Stimulated activated CD4-positive, alpha-beta T cell treated with anti-CD3 and anti-CD28 coated beads, Interleukin-1b, Interleukin-23, amount 100 ng/mL, for 4 hours (primary cell): ENCODE measurements at regions not wholly inside any gene's neighbourhood (a gene's known extent, or its start where the extent isn't known, plus 50 kb on each side); places are given as distances from the start of the nearest gene placed in this dataset.
"Not testable (repeated sequence)": the region's sequence is repeated elsewhere in the genome, so short reads cannot be mapped to it uniquely, and the experiment has no call there.

Experiments used
- DNase-seq, 2 donors: peaks; one replicate each; pipeline ENCODE4 v3.0.0-alpha.2; 2020; ENCODE audit warnings: low read depth in 2 of 2

DNA sequence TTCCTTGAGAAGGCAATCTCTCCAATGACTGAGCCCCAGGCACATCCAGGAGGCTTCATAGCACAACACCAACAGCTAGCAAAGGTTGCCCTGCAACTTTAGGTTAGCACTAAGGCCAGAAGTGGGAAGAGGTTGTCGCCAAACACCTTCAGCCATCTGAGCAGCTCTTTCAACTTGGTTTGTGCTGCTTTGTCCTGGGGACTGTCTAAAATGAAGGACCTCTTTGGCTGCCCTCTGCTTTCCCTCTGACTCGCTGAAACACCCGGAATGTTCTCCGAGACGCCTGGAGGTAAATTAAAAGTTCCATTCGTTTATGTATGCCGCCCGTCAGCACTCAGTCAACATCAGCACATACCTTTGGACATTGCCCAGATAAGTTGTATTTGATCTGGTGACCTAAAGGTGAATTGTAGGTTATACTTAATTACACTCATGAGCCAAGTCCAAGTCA lies 121.2 kb upstream of the NR2F2 start:
- no peak for DNase-seq

DNA sequence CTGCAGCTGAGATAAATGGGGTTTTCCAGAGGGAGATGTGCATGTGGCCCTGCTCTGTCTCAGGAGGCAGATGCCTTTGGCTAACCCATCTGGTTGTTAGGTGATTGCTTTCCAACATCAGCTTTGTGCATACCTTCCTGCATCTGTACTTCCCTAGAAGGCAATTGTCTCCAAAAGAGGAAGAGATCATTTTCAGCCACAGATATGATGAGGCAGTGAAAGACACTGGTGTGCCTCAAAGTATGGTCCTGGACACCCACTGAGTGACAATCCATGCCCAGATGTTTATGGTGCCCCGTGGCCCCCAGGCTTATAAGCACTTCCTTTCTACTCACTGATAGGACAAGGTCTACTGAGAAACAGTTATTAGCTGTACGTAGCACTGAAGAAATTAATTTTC lies 117.5 kb upstream of the NR2F2 start:
- no peak for DNase-seq

DNA sequence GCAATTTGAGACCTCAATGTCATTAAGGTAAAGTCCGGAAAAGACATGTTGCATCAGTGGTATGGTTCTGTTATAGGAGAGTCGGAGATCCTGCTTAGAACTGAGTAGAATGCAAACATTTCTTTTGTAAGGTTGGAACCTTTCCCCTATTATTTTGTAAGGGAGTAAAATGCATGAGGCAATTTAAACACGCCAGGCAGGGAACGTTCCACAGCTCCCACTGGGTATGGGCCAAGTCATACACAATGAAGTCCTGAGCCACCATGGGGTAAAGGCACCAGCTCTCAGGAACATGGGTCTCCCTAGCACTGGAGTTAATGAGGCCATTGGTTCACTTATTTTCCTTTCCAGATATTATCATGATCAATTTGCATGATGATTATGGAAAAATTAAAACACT lies 116.6 kb upstream of the NR2F2 start:
- DNase-seq = no peak

DNA sequence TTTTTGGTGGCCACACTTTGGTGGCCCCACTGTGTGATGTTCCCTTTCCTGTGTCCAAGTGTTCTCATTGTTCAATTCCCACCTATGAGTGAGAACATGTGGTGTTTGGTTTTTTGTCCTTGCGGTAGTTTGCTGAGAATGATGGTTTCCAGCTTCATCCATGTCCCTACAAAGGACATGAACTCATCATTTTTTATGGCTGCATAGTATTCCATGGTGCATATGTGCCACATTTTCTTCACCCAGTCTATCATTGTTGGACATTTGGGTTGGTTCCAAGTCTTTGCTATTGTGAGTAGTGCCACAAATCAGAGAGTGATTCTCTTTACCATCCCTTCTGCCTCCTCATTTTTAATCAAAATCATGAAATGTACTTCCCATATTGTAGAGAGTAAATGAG lies 114.0 kb upstream of the NR2F2 start:
- not testable (repeated sequence) for DNase-seq

DNA sequence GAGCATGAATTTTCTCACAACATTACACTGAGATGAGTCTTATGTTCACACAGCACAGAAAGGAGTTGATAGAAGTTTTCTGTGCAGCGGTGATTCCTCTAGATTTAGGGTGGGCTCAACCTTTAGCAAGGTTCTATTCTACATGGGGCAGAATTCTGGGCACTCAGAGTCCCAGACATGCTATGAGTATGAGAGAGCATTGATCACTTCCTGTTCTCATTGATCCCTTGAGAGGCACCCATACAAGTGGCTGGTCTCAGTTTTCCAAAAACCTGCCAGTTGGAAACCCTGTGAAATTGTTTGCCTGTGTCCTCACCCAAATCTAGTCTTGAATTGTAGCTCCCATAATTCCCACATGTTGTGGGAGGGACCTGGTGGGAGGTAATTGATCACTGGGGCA lies 112.5 kb upstream of the NR2F2 start:
- DNase-seq = no peak

DNA sequence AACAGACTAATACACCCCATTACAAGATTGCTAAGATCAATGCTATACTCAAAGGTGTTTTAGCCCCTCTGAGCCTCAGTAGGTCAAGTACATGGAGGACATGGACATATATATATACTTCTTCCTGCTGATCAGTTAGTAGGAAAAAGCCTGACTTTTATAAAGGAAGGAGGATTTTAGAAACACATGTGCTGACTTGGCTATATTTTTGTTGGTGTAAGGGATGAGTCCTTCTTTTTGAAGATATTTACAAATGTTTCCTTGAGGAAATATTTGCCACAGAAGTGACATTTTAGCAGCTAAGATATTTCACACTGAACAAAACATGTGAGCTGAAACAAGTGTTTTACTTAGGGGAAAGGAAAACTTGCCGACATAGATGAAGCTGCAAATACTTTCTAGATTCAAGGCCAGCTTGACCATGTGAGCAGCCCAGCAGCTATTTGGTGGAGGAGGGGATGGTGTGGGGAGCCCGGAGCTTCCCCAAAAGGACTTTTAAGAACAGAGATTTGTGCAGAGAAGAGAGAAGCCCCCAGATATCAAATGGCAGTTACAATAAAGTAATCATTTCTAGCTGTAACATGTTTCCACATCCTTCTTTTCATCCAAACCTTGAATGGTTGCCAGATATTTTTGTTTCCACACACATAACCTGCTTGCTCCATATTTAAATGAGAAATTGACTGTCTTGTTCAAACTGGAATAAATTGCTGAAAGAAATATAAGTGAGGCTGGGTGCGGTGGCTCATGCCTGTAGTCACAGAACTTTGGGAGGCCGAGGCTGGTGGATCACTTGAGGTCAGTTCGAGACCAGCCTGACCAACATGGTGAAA lies 111.7 kb upstream of the NR2F2 start:
- no peak for DNase-seq

DNA sequence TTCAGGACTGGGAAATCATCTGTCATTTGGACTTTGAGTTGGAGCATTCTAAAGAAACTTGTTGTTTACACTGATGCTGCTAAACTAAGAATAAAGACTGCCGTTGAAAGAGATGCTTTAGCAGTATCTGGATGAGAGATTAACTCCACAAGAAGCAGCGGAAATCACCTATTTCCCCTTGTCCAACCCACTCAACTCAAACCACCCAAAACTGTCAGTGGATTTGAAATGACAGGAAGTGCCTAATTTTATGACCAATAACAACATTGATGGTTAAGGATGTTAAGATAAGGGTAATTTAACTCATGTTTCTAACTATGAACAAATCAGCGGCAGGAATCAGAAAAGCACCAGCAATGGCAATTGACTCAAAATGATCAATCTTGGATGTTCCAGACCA lies 110.8 kb upstream of the NR2F2 start:
- DNase-seq = no peak

DNA sequence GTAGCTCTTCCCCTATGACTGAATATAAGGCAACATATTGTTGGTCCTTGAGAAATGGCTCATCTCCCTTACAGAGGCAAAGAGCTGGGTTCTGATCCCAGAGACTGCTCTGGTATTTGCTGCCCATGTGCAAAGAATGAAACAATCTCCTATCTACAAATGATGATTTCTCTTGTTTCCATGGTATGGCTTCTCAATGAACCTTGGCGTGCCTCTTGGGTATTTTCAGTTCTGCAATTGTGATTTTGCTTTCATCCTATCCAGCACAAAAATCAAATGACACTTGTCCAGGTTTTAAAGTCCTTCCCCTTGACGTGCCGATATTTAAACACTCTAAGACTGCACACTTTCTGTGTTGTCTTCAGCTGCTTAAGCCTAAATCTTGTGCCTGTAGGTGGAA lies 109.8 kb upstream of the NR2F2 start:
- no peak for DNase-seq

DNA sequence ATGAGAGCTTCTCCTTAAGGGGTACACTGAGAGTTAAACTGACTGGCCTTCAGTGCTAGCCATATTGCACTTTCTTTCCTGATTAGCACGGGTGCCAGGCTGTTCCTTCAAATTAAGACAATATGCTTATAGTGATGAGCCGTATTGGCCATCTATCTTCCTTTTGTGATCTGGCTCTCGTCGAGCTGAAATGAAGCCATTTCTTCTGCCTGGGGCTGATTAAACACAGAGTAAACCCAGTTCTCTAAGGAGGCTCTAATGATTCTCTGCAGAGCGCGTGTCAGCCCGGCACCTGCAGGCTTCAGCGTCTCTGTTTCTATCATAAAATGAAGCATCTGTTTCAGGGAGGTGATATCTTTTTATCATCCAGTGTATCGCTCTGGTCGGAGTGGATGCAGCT lies 107.5 kb upstream of the NR2F2 start:
- no peak for DNase-seq

DNA sequence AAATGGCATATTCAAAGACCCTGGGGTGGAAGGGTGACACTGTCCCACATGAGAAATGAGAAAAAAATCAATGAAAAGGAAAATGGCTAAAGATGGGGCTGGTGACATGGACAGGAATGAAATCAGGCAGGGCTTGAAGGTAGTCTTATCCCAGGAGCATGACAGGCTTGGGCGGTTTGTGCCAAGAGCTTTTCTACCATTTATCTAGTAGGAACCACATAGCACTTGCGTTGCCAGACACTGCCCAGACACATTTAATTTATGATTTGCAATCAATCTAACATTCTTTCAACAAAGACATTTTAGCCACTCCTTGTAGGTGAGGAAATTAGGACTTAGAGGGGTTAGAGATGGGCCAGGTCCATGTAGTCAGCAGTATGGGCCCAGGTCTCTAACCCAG lies 106.6 kb upstream of the NR2F2 start:
- DNase-seq = no peak

DNA sequence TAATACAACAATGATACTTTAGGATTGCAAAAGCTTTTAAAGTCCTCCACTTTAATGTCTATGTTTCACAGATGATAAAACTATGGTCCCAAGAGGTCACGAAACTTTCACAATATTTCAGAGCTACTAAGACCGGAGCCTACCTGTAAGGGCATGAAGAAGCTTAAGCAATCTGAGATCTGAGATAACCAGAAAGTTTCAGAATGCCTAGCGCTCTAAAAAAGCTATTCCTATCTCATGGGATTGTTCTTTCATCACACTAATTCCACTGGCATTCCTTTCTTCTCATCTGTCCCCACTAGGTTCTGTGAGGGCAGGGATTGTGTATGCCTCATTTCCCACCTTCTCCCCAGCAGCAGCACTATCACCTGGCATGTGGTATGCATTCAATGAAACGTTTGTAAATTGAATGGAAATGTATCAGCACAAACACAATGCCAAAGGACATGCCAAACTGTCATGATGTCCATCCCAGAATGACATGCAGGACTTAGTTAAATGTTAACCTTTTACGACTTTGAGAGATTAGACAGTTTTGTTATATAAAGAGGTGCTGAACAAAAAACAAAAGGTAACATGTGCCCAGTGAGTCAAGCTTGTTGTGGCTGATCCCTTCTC lies 104.7 kb upstream of the NR2F2 start:
- DNase-seq = no peak

DNA sequence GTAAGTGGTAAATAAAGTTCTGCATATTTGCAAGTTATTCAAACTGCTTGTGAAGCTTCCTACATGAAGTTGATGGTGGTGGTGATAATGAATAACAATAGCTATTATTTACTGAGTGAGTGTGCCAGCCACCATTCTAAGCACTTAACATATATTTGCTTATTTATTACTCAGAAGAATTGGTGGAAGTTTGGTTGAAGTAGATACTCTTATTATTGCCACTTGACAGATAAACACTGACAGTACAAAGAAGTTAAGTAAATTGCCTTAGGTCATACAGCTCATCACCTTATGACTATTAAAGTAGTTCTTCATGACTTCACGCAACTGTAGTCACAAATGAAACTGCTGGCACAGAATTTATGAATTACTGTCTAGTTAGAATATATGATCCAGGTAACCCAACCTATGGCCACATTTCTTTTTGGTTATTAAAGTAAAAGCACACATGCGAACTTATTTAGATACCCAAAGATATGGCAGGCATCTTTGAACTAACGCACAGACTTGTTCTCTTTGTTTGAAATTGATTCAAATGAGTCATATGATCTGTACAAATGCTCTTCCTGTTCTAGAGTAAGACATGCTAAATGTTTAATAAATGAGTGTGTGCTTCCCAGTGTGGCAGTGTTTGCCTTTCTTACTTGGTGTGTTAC lies 99.8 kb upstream of the NR2F2 start:
- DNase-seq = no peak

DNA sequence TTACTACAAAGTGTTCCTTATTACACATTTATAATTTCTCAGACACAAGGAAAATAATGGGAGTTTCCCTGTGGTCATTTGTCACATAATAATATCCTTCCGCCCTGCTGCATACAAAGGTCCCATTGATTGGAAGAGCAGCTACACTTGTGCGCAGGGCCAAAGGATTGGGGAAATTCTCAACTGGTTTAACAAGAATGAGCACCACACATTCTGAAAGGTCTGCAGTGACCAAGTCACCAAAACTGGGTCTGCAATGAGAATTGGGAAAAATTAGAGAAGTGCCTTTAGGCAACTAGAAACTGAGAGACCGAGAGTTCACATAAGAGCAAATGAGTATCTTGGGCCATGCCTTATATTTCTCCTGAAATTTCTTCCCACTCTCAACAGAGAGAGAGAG lies 98.2 kb upstream of the NR2F2 start:
- DNase-seq = no peak

DNA sequence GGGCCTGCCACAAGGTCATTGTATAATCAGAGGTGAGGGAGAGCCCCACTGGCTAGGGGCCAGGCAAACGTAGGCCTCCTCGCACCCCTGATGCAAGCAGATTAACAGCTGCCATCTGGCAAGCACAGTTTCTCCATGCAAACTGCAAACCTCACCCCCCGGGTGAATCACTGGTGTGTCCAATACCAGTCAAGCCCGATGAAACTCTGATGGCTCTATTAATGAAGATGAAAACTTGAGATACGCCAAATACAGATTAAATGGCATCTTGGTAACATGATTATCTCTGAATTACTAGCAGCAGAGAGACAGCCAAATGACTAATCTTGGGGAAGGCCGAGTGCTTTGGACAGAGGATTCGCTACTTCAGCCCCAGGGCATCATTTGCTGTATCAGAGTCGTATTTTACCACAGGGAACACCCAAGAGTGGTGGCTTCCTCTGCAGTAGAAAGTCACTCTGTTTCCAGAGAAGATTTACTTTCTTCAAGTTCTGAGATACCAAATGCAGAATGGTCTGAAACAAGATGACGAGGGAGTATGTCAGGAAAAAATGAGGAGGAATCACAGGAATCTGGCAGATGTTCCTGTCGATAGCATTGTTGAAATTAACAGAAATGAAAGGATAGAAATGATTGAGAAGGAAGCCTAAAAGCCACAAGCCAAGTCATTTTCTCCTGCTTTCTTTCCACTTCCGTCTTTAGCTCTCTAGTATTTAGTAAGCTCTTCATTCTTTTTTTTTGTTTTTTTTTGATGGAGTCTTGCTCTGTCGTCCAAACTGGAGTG lies 96.2 kb upstream of the NR2F2 start:
- DNase-seq = no peak

DNA sequence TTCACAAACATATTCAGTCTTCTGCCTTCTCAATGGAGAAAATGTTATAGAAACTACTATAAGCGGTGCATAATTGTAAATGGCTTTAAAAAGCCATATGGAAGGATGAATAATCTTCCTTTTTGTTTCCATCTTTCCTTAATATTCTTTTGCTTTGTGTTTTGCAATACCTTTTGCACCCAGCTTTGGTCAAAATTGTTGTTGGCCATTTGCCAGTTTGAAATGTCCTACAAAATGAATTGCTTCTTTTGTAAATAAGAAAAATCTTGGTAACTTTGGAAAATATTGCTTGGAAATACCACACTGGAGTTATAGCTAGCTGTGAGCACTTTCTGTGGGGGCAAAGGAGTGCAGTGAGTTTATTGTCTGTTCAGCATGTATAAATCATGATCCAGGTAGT lies 93.5 kb upstream of the NR2F2 start:
- DNase-seq = no peak

DNA sequence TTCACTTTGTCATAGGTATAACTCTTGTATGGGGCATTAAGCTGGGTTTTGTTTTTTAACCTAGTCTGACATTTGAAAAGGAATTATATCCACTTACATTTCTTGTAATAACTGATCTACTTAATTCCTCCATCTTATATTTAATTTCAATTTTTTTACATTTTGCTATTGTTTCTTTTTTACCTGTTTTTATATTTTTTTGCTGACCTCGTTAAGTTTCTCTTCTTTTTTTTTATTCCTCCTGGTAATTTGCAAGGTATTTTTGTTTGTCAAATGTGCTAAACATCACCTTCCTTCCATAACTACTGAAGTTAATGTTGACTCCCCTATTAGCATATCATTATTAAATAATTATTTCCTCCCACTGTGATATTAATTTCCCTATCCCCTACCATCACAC lies 87.7 kb upstream of the NR2F2 start:
- DNase-seq = no peak

DNA sequence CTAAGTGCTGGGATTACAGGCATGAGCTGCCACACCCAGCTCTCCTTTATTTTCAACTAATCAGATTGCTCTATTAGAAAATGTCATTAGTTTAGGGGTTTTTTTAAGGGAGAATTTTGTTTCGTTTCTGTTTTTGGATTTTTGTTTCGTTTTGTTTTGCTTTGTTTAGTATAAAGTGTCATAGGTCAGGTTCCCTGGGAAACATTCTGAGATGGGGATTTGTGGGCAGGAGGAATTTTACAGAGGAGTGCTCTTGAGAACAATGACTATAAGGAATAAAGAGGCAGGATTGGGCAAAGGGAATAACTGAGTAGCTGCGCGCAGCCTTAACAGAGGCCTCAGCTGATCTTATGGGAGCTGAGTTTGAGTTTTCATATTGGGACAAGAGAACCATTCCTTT lies 86.8 kb upstream of the NR2F2 start:
- no peak for DNase-seq

DNA sequence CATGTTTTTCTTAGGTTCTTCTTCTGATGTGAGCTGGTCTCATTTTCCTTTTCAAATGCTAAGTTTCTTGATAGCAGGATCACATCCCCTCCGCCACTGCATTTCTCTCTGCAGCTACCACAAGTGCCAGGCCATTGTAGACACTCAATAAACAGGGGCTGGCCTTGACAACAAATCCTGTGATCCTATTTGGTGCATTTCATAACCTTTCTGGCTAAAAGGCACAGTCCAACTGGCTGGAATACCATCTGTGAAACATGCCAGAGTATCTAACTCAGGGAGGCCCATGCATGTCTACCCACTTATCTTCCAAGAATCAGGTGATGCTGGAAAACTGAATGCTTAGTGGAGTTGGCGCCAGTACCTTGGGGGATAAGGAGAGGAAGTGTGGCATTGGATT lies 85.2 kb upstream of the NR2F2 start:
- DNase-seq = no peak

DNA sequence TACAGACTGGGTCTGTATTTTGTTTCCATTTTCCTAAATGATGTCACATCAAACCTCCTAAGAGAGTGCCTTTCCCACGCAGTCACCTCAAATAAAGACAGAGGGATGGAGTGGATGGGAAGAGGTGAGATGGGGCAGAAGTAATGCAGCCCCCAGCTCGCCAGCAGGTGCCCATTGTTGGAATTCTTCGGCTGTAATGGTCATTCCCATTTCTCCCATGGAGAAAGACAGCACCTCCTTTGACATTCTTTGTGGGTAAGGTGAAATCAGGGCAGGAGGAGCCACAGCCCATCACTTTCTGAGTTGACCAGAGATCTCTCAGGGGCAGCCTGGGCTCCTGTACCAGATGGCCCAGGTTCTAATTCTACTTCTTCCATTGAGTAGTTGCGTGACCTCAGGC lies 84.4 kb upstream of the NR2F2 start:
- no peak for DNase-seq

DNA sequence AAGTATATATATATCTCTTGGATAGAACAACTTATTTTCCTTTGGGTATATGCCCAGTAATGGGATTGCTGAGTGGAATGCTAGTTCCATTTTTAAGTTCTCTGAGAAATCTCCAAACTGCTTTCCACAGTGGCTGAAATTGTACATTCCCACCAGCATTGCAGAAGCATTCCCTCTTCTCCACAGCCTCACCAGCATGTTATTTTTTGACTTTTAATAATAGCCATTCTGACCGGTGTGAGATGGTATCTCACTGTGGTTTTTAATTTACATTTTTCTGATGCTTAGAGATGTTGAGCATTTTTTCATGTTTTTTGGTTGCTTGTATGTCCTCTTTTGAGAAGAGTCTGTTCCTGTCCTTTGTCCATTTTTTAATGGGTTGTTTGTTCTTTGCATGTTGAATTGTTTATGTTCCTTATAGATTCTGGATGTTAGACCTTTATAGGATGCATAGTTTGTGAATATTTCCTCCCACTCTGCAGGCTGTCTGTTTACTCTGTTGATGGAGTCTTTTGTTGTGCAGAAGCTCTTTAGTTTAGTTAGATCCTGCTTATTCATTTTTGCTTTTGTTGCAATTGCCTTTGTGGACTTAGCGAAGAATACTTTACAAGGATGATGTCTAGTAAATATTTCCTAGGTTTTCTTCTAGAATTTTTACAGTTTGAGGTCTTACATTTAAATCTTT lies 82.7 kb upstream of the NR2F2 start:
- DNase-seq = no peak

DNA sequence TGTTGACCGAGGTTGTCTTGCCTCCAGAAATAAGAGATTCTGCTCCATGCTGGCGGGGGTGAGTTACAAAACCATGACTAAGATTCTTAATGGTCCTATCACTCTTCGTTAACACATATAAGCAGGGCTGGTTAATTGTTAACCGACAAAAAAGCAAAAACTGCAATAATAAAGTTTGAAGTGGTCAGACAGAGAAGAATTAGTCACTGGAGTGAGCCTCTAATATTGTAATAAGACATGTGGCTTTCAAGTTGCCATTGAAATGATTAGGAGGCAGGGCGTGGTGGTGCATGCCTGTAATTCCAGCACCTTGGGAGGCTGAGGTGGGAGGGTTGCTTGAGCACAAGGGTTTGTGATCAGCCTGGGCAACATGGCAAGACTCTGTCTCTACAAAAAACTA lies 78.4 kb upstream of the NR2F2 start:
- no peak for DNase-seq
